ENCODE measurements at regions not wholly inside any gene's neighbourhood (a gene's known extent, or its start where the extent isn't known, plus 50 kb on each side); places are given as distances from the start of the nearest gene placed in this dataset.
A peak's percentile ranks its signal among the peaks of the same experiment; 100 is the strongest.

- Histone ChIP-seq H3K9ac (ENCODE audit: low read length) (no peak overlapping the region), H3K27me3 (ENCODE audit: low read length) (peaks cover 27% of the 10 kb centered on the region; the same call in 1 of the 2 replicates), H3K4me3 (ENCODE audit: low read length) (no peak overlapping the region), H3K9me3 (ENCODE audit: low read length) (no peaks in the 10 kb centered on the region), H3K79me2 (ENCODE audit: low read length) (no peaks in the 10 kb centered on the region), H3K4me1 (ENCODE audit: insufficient read depth, low read length) (no peaks in the 10 kb centered on the region), H3K9me2 (replicated peaks; ENCODE audit: low read length) (no peaks in the 10 kb centered on the region), H3F3A (ENCODE audit: low read length, unreplicated experiment) (no peaks in the 10 kb centered on the region), H3K4me2 (ENCODE audit: low read length) (no peak overlapping the region), H3K36me3 (ENCODE audit: low read depth, low read length) (no peaks in the 10 kb centered on the region), H2AFZ (ENCODE audit: low read length) (no peak overlapping the region; the same call in 1 of the 2 replicates), H4K20me1 (ENCODE audit: low read length) (no peaks in the 10 kb centered on the region), H3K27ac (ENCODE audit: low read length) (no peak overlapping the region)
- ATAC-seq (no peak), DNase-seq (peak; percentile 15)
- ChIA-PET POLR2A (ENCODE audit: unreplicated experiment) (no interaction called here), CTCF (no interaction called here)
- TF ChIP-seq EZH2 (IDR thresholded peaks at IDR 0.05; ENCODE audit: low read length, unreplicated experiment) (no peak), CTCF (conservative IDR thresholded peaks at IDR 0.05; ENCODE audit: low read depth, low read length) (no peak), EZH2phosphoT487 (IDR thresholded peaks at IDR 0.05; ENCODE audit: borderline replicate concordance, low read length) (no peak)
- intact Hi-C loops (cut with micrococcal nuclease): no loop called here
- BruUV-seq (replicated peaks): no TSS peak
These were observed 354.0 kb upstream of the CLINT1 start for GRCh38 chr5:158212917-158213316.

- intact Hi-C loops (cut with micrococcal nuclease): no loop called here
- no TSS peak for BruUV-seq (replicated peaks)
These were observed 353.3 kb upstream of the CLINT1 start for GRCh38 chr5:158212237-158212636.

More at GRCh38 chr5:158212237-158212636, 353.3 kb upstream of the CLINT1 start:
- no peaks in the 10 kb centered on the region for H3K9me3 ChIP-seq (ENCODE audit: low read length)
- H3K4me1 ChIP-seq (ENCODE audit: insufficient read depth, low read length): no peaks in the 10 kb centered on the region
- no peak overlapping the region for H3K9ac ChIP-seq (ENCODE audit: low read length)
- peaks cover 29% of the 10 kb centered on the region; the same call in 1 of the 2 replicates for H3K27me3 ChIP-seq (ENCODE audit: low read length)
- DNase-seq (no peak), ATAC-seq (no peak)
- no peak overlapping the region for H3K27ac ChIP-seq (ENCODE audit: low read length)
- CTCF ChIA-PET: no interaction called here
- no peaks in the 10 kb centered on the region for H3K36me3 ChIP-seq (ENCODE audit: low read depth, low read length)
- H4K20me1 ChIP-seq (ENCODE audit: low read length): no peaks in the 10 kb centered on the region
- POLR2A ChIA-PET (ENCODE audit: unreplicated experiment): no interaction called here
- no peaks in the 10 kb centered on the region for H3K79me2 ChIP-seq (ENCODE audit: low read length)
- H3K9me2 ChIP-seq (replicated peaks; ENCODE audit: low read length): no peaks in the 10 kb centered on the region
- no peak overlapping the region for H3K4me2 ChIP-seq (ENCODE audit: low read length)
- TF ChIP-seq CTCF (conservative IDR thresholded peaks at IDR 0.05; ENCODE audit: low read depth, low read length): no peak
- TF ChIP-seq EZH2phosphoT487 (IDR thresholded peaks at IDR 0.05; ENCODE audit: borderline replicate concordance, low read length): no peak
- TF ChIP-seq EZH2 (IDR thresholded peaks at IDR 0.05; ENCODE audit: low read length, unreplicated experiment): no peak
- H2AFZ ChIP-seq (ENCODE audit: low read length): no peak overlapping the region
- H3K4me3 ChIP-seq (ENCODE audit: low read length): no peak overlapping the region
- no peaks in the 10 kb centered on the region for H3F3A ChIP-seq (ENCODE audit: low read length, unreplicated experiment)

Measured in PC-3 (cell line).